Fibroblast of skin of abdomen (primary cell): ENCODE measurements at regions not wholly inside any gene's neighbourhood (a gene's known extent, or its start where the extent isn't known, plus 50 kb on each side); places are given as distances from the start of the nearest gene placed in this dataset.

Source experiments
- DNase-seq: peaks from one replicate; pipeline ENCODE4 v3.0.0-alpha.2; 2013

- no peak for DNase-seq
Measured at GRCh38 chr3:7793786-7794185, 707.8 kb upstream of the LMCD1 start.

GRCh38 chr3:7798276-7798675 is 703.3 kb upstream of the LMCD1 start:
- DNase-seq: no peak

- DNase-seq: no peak
Measured at GRCh38 chr3:7800006-7800780, 701.4 kb upstream of the LMCD1 start.

- DNase-seq: no peak
Measured at GRCh38 chr3:7812490-7812889, 689.1 kb upstream of the LMCD1 start.

GRCh38 chr3:7813365-7813764 is 688.3 kb upstream of the LMCD1 start:
- DNase-seq: no peak

GRCh38 chr3:7817239-7817638 is 684.4 kb upstream of the LMCD1 start:
- no peak for DNase-seq

- no peak for DNase-seq
Measured at GRCh38 chr3:7820969-7821368, 680.7 kb upstream of the LMCD1 start.

- no peak for DNase-seq
Measured at GRCh38 chr3:7821858-7822257, 679.8 kb upstream of the LMCD1 start.

GRCh38 chr3:7841451-7841850 is 660.2 kb upstream of the LMCD1 start:
- no peak for DNase-seq

- DNase-seq: no peak
Measured at GRCh38 chr3:7843441-7843840, 658.2 kb upstream of the LMCD1 start.

GRCh38 chr3:7847021-7847420 is 654.6 kb upstream of the LMCD1 start:
- no peak for DNase-seq

- no peak for DNase-seq
Measured at GRCh38 chr3:7847521-7847920, 654.1 kb upstream of the LMCD1 start.

- no peak for DNase-seq
Measured at GRCh38 chr3:7854266-7854665, 647.4 kb upstream of the LMCD1 start.

GRCh38 chr3:7854721-7855120 is 646.9 kb upstream of the LMCD1 start:
- no peak for DNase-seq

- no peak for DNase-seq
Measured at GRCh38 chr3:7865611-7866010, 636.0 kb upstream of the LMCD1 start.

GRCh38 chr3:7867587-7867986 is 634.0 kb upstream of the LMCD1 start:
- no peak for DNase-seq

- DNase-seq: no peak
Measured at GRCh38 chr3:7871003-7871560, 630.5 kb upstream of the LMCD1 start.

GRCh38 chr3:7874116-7874515 is 627.5 kb upstream of the LMCD1 start:
- DNase-seq: peak; percentile 0

- DNase-seq: peak; percentile 3
Measured at GRCh38 chr3:7875925-7876324, 625.7 kb upstream of the LMCD1 start.

GRCh38 chr3:7876741-7877297 is 624.8 kb upstream of the LMCD1 start:
- no peak for DNase-seq

GRCh38 chr3:7877312-7877711 is 624.3 kb upstream of the LMCD1 start:
- DNase-seq: no peak

- no peak for DNase-seq
Measured at GRCh38 chr3:7879572-7879971, 622.1 kb upstream of the LMCD1 start.

GRCh38 chr3:7881946-7882345 is 619.7 kb upstream of the LMCD1 start:
- no peak for DNase-seq

- DNase-seq: no peak
Measured at GRCh38 chr3:7897655-7898054, 604.0 kb upstream of the LMCD1 start.
